WTC11 (cell line): ENCODE measurements at regions not wholly inside any gene's neighbourhood (a gene's known extent, or its start where the extent isn't known, plus 50 kb on each side); places are given as distances from the start of the nearest gene placed in this dataset.

Experiments
- ATAC-seq: fragments of 200-7000 bp; cut with Tn5 transposase; 2 replicates; pipeline ENCODE4 v1.10.0; 2021; ENCODE audit warnings: mild to moderate bottlenecking, moderate library complexity
- CTCF ChIA-PET: fragments of 300-600 bp; sonication (Branson Sonifier 250); formaldehyde crosslinking; loops from one replicate; lab custom pipeline; 2021; ENCODE audit warnings: antibody characterized with exemption; lab: Charles Lee
- POLR2A ChIA-PET: fragments of 350-600 bp; sonication (Branson Sonifier 250); formaldehyde crosslinking; loops from one replicate; lab custom pipeline; 2021; ENCODE audit warnings: antibody characterized with exemption; lab: Charles Lee
- DNase-seq: peaks from one replicate; pipeline ENCODE4 v3.0.0; 2021; ENCODE audit warnings: low spot score
- H3K27ac Mint-ChIP-seq: 2 replicates; pipeline ENCODE4 v1.8.0; 2021; ENCODE audit warnings: mixed read lengths
- H3K27me3 Mint-ChIP-seq: 2 replicates; pipeline ENCODE4 v1.8.0; 2021; ENCODE audit warnings: low read depth, mild to moderate bottlenecking, moderate library complexity, mixed read lengths
- H3K36me3 Mint-ChIP-seq: 2 replicates; pipeline ENCODE4 v1.8.0; 2021; ENCODE audit warnings: mixed read lengths
- H3K4me1 Mint-ChIP-seq: 2 replicates; pipeline ENCODE4 v1.8.0; 2022; ENCODE audit warnings: mixed read lengths
- H3K4me3 Mint-ChIP-seq: 2 replicates; pipeline ENCODE4 v1.8.0; 2021; ENCODE audit warnings: mild to moderate bottlenecking, moderate library complexity, mixed read lengths
- H3K9me3 Mint-ChIP-seq: 2 replicates; pipeline ENCODE4 v1.8.0; 2021; ENCODE audit warnings: mixed read lengths
- CBFB ChIP-seq: sonication (generic); formaldehyde crosslinking; IDR thresholded peaks from 2 replicates; pipeline ENCODE4 v1.8.1; 2022; ENCODE audit warnings: mild to moderate bottlenecking, low read depth, missing genetic modification reagents
- CREM ChIP-seq: sonication (generic); formaldehyde crosslinking; IDR thresholded peaks from 2 replicates; pipeline ENCODE4 v1.8.1; 2022; ENCODE audit warnings: mild to moderate bottlenecking, missing genetic modification reagents, moderate library complexity
- ELF4 ChIP-seq: sonication (generic); formaldehyde crosslinking; IDR thresholded peaks from 2 replicates; pipeline ENCODE4 v1.8.1; 2022; ENCODE audit warnings: low read depth, mild to moderate bottlenecking, moderate library complexity, missing genetic modification reagents
- ETV6 ChIP-seq: sonication (generic); formaldehyde crosslinking; IDR thresholded peaks from 2 replicates; pipeline ENCODE4 v1.8.1; 2022; ENCODE audit warnings: mild to moderate bottlenecking, missing genetic modification reagents
- FOXP1 ChIP-seq: sonication (generic); formaldehyde crosslinking; IDR thresholded peaks from 2 replicates; pipeline ENCODE4 v1.8.0; 2022; ENCODE audit warnings: missing genetic modification reagents, mild to moderate bottlenecking, moderate library complexity, borderline replicate concordance
- JAZF1 ChIP-seq: fragments of 250-450 bp; sonication (Bioruptor Pico); IDR thresholded peaks from 2 replicates; pipeline ENCODE4 v1.9.0; 2021; ENCODE audit warnings: moderate library complexity, mild to moderate bottlenecking, inconsistent platforms
- JUN ChIP-seq: sonication (generic); formaldehyde crosslinking; IDR thresholded peaks from 2 replicates; pipeline ENCODE4 v1.8.0; 2023; ENCODE audit warnings: mild to moderate bottlenecking, missing genetic modification reagents
- NR1H2 ChIP-seq: sonication (generic); formaldehyde crosslinking; IDR thresholded peaks from 2 replicates; pipeline ENCODE4 v1.9.0; 2021; ENCODE audit warnings: mild to moderate bottlenecking, moderate library complexity, missing genetic modification reagents
- NR2C2 ChIP-seq: sonication (generic); formaldehyde crosslinking; IDR thresholded peaks from 2 replicates; pipeline ENCODE4 v1.8.0; 2022; ENCODE audit warnings: mild to moderate bottlenecking, missing genetic modification reagents
- SMAD3 ChIP-seq: sonication (generic); formaldehyde crosslinking; IDR thresholded peaks from 2 replicates; pipeline ENCODE4 v1.8.0; 2022; ENCODE audit warnings: missing genetic modification reagents, mild to moderate bottlenecking, borderline replicate concordance
- TCF7 ChIP-seq: sonication (generic); formaldehyde crosslinking; IDR thresholded peaks from 2 replicates; pipeline ENCODE4 v1.8.0; 2022; ENCODE audit warnings: mild to moderate bottlenecking, low read depth, missing genetic modification reagents, moderate library complexity
- TEAD4 ChIP-seq: sonication (generic); formaldehyde crosslinking; IDR thresholded peaks from 2 replicates; pipeline ENCODE4 v1.8.0; 2022; ENCODE audit warnings: mild to moderate bottlenecking, missing genetic modification reagents
- ZNF219 ChIP-seq: sonication (generic); formaldehyde crosslinking; IDR thresholded peaks from 2 replicates; pipeline ENCODE4 v1.8.0; 2023; ENCODE audit warnings: missing genetic modification reagents, mild to moderate bottlenecking, borderline replicate concordance
- ZNF416 ChIP-seq: fragments of 250-450 bp; sonication (Bioruptor Pico); IDR thresholded peaks from 2 replicates; pipeline ENCODE4 v1.9.0; 2021; ENCODE audit warnings: mild to moderate bottlenecking, inconsistent platforms
- TF ChIP-seq, protein P1 (sequence below): sonication (generic); formaldehyde crosslinking; IDR thresholded peaks from 2 replicates; pipeline ENCODE4 v1.8.0; 2022; ENCODE audit warnings: mild to moderate bottlenecking, missing genetic modification reagents
- TF ChIP-seq, protein P2 (sequence below): fragments of 250-450 bp; sonication (Bioruptor Pico); IDR thresholded peaks from 2 replicates; pipeline ENCODE4 v1.9.0; 2021; ENCODE audit warnings: moderate library complexity, mild to moderate bottlenecking, inconsistent platforms, borderline replicate concordance
- TF ChIP-seq, protein P3 (sequence below): sonication (generic); formaldehyde crosslinking; IDR thresholded peaks from 2 replicates; pipeline ENCODE4 v1.8.1; 2022; ENCODE audit warnings: low read depth, missing genetic modification reagents, borderline replicate concordance
- TF ChIP-seq, protein P4 (sequence below): fragments of 250-450 bp; sonication (Bioruptor Pico); IDR thresholded peaks from 2 replicates; pipeline ENCODE4 v1.9.0; 2021; ENCODE audit warnings: mild to moderate bottlenecking, borderline replicate concordance
- TF ChIP-seq, protein P5 (sequence below): fragments of 200-600 bp; IDR thresholded peaks from 2 replicates; pipeline ENCODE4 v1.8.0; 2022; ENCODE audit warnings: antibody characterized with exemption

DNA sequence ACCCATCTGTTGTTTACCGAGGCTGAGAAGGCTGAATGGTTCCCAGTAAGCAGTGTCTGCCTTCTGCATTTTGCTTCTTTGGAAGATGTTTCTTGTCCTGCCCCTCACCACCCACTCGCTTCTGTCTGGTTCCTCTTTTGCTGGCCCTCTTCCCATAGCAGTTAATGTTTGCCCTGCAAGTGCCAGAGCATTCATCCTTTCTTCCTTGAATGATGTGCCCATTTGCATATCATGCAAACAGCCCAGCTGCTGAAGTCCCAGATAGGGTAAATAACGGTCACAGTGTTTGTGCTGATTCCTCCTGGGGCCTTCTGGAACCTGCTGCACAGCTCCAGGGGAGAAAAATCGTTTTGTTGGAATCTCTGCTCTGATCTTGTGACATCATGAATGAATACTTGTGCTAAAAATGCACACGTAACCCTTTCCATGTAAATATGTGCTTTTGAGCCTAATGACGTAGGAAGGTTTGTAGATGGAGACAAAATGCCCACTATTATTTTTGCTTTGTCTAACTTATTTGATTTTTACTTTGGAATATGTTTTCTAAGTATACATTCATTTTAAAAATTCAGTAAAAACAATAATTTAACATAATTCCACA is 381.0 kb downstream of the SOX2 start:
- peak overlapping the region; percentile 54 for H3K27ac Mint-ChIP-seq
- POLR2A ChIA-PET = interaction anchor here (1.1 kb wide), 1 partner anchor 229 kb away, joined by 3 read pairs; no protein-coding TSS in a partner anchor
- no peak overlapping the region for H3K4me3 Mint-ChIP-seq
- 0 out of 2 replicates have a peak, but pooled peaks cover 3% of the 10 kb centered on the region for H3K36me3 Mint-ChIP-seq
- peaks cover 24% of the 10 kb centered on the region for H3K9me3 Mint-ChIP-seq
- no peaks in the 10 kb centered on the region; the same call in 1 of the 2 replicates for H3K27me3 Mint-ChIP-seq
- DNase-seq (no peak), ATAC-seq (peak; percentile 78)
- peaks cover 14% of the 10 kb centered on the region for H3K4me1 Mint-ChIP-seq
- CTCF ChIA-PET = no interaction called here
- TF ChIP-seq ETV6 (CRISPR knock-in tag) = 0 out of 2 replicates have a peak, but pooled peaks have one; percentile 27
- no peak for TF ChIP-seq TEAD4 (CRISPR knock-in tag)

DNA sequence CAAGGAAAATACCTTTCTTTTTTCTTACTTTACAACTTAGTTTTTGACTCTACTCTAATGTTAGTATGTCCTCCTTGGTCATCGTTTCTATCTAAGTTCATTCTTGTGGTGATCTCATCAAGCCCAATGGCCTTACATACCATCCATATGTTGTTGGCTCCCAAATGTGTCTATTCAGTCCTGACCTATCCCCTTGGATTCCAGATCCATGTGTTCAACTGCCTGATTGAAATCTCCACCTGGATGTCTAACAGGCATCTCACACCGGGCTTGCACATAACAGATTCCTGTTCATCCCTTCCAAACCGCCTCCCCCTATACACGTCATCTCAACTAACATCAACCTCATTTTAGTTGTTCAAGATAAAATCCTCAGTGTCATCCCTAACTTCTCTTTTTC is 382.6 kb downstream of the SOX2 start:
- Mint-ChIP-seq H3K36me3 (0 out of 2 replicates have a peak, but pooled peaks cover 3% of the 10 kb centered on the region), H3K4me3 (no peak overlapping the region), H3K4me1 (peaks cover 14% of the 10 kb centered on the region), H3K9me3 (peaks cover 24% of the 10 kb centered on the region), H3K27ac (no peak overlapping the region), H3K27me3 (no peaks in the 10 kb centered on the region; the same call in 1 of the 2 replicates)
- CTCF ChIA-PET = no interaction called here
- DNase-seq = no peak
- POLR2A ChIA-PET = no interaction called here
- no peak for TF ChIP-seq JUN
- TF ChIP-seq, protein P1, sequence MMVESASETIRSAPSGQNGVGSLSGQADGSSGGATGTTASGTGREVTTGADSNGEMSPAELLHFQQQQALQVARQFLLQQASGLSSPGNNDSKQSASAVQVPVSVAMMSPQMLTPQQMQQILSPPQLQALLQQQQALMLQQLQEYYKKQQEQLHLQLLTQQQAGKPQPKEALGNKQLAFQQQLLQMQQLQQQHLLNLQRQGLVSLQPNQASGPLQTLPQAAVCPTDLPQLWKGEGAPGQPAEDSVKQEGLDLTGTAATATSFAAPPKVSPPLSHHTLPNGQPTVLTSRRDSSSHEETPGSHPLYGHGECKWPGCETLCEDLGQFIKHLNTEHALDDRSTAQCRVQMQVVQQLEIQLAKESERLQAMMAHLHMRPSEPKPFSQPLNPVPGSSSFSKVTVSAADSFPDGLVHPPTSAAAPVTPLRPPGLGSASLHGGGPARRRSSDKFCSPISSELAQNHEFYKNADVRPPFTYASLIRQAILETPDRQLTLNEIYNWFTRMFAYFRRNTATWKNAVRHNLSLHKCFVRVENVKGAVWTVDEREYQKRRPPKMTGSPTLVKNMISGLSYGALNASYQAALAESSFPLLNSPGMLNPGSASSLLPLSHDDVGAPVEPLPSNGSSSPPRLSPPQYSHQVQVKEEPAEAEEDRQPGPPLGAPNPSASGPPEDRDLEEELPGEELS (CRISPR knock-in tag) = no peak
- TF ChIP-seq SMAD3 (CRISPR knock-in tag) = no peak
- TF ChIP-seq ELF4 (CRISPR knock-in tag) = no peak
- no peak for TF ChIP-seq CBFB
- TF ChIP-seq, protein P2, sequence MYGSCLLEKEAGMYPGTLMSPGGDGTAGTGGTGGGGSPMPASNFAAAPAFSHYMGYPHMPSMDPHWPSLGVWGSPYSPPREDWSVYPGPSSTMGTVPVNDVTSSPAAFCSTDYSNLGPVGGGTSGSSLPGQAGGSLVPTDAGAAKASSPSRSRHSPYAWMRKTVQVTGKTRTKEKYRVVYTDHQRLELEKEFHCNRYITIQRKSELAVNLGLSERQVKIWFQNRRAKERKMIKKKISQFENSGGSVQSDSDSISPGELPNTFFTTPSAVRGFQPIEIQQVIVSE = no peak
- TF ChIP-seq NR1H2 (CRISPR knock-in tag) = no peak
- TF ChIP-seq TCF7 = no peak
- TF ChIP-seq ZNF416 = no peak
- no peak for TF ChIP-seq CREM (CRISPR knock-in tag)
- no peak for TF ChIP-seq NR2C2
- TF ChIP-seq, protein P3, sequence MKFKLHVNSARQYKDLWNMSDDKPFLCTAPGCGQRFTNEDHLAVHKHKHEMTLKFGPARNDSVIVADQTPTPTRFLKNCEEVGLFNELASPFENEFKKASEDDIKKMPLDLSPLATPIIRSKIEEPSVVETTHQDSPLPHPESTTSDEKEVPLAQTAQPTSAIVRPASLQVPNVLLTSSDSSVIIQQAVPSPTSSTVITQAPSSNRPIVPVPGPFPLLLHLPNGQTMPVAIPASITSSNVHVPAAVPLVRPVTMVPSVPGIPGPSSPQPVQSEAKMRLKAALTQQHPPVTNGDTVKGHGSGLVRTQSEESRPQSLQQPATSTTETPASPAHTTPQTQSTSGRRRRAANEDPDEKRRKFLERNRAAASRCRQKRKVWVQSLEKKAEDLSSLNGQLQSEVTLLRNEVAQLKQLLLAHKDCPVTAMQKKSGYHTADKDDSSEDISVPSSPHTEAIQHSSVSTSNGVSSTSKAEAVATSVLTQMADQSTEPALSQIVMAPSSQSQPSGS (CRISPR knock-in tag) = no peak
- TF ChIP-seq FOXP1 (CRISPR knock-in tag) = no peak
- TF ChIP-seq, protein P4, sequence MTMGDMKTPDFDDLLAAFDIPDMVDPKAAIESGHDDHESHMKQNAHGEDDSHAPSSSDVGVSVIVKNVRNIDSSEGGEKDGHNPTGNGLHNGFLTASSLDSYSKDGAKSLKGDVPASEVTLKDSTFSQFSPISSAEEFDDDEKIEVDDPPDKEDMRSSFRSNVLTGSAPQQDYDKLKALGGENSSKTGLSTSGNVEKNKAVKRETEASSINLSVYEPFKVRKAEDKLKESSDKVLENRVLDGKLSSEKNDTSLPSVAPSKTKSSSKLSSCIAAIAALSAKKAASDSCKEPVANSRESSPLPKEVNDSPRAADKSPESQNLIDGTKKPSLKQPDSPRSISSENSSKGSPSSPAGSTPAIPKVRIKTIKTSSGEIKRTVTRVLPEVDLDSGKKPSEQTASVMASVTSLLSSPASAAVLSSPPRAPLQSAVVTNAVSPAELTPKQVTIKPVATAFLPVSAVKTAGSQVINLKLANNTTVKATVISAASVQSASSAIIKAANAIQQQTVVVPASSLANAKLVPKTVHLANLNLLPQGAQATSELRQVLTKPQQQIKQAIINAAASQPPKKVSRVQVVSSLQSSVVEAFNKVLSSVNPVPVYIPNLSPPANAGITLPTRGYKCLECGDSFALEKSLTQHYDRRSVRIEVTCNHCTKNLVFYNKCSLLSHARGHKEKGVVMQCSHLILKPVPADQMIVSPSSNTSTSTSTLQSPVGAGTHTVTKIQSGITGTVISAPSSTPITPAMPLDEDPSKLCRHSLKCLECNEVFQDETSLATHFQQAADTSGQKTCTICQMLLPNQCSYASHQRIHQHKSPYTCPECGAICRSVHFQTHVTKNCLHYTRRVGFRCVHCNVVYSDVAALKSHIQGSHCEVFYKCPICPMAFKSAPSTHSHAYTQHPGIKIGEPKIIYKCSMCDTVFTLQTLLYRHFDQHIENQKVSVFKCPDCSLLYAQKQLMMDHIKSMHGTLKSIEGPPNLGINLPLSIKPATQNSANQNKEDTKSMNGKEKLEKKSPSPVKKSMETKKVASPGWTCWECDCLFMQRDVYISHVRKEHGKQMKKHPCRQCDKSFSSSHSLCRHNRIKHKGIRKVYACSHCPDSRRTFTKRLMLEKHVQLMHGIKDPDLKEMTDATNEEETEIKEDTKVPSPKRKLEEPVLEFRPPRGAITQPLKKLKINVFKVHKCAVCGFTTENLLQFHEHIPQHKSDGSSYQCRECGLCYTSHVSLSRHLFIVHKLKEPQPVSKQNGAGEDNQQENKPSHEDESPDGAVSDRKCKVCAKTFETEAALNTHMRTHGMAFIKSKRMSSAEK = no peak
- TF ChIP-seq, protein P5, sequence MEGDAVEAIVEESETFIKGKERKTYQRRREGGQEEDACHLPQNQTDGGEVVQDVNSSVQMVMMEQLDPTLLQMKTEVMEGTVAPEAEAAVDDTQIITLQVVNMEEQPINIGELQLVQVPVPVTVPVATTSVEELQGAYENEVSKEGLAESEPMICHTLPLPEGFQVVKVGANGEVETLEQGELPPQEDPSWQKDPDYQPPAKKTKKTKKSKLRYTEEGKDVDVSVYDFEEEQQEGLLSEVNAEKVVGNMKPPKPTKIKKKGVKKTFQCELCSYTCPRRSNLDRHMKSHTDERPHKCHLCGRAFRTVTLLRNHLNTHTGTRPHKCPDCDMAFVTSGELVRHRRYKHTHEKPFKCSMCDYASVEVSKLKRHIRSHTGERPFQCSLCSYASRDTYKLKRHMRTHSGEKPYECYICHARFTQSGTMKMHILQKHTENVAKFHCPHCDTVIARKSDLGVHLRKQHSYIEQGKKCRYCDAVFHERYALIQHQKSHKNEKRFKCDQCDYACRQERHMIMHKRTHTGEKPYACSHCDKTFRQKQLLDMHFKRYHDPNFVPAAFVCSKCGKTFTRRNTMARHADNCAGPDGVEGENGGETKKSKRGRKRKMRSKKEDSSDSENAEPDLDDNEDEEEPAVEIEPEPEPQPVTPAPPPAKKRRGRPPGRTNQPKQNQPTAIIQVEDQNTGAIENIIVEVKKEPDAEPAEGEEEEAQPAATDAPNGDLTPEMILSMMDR = no peak
- no peak for TF ChIP-seq JAZF1
- no peak for TF ChIP-seq ZNF219 (CRISPR knock-in tag)
- no peak for ATAC-seq
